K562 (cell line): ENCODE measurements at regions not wholly inside any gene's neighbourhood (a gene's known extent, or its start where the extent isn't known, plus 50 kb on each side); places are given as distances from the start of the nearest gene placed in this dataset.

Experiments
- ATAC-seq: fragments of 200-7000 bp; cut with Tn5 transposase; 3 replicates; pipeline ENCODE4 v1.9.1; 2020; ENCODE audit warnings: moderate library complexity
- BruUV-seq: library from RNA; stranded (reverse); fragments of 400-500 nt; replicated peaks from 2 replicates; lab custom pipeline; 2021; lab: Mats Ljungman, UMichigan
- CTCF ChIA-PET: fragments of 300-600 bp; formaldehyde crosslinking; extraction: SDS; loops from one replicate; lab custom pipeline; 2021; ENCODE audit warnings: low intra/inter-chr PET ratio; lab: Yijun Ruan, JAX
- POLR2A ChIA-PET: fragments of 300-600, 350-650 bp; sonication (Branson Sonifier 250); formaldehyde crosslinking; extraction: SDS; loops from one replicate; lab custom pipeline; 2021; ENCODE audit warnings: antibody characterized with exemption, inconsistent platforms; lab: Yijun Ruan, JAX
- DNase-seq, 4 experiments: peaks; one replicate each; pipeline versions ENCODE4 v3.0.0 to v3.0.0-alpha.2; 2011 to 2018; ENCODE audit warnings: low spot score in 3 of 4, mixed read lengths in 3 of 4; ENCODE audit errors: extremely low read depth in 1 of 4
- FAIRE-seq: peaks from 2 replicates; lab custom pipeline; 2011; peaks lifted over from hg19 to GRCh38; lab: Jason Lieb, UNC
- H2AFZ ChIP-seq: 2 replicates; pipeline ENCODE4 v1.6.0; 2011; ENCODE audit warnings: low read depth, low read length, control low read depth, inconsistent platforms
- H3K27ac ChIP-seq: fragments of 200-600 bp; 3 replicates; pipeline ENCODE4 v1.8.0; 2011; ENCODE audit warnings: low read depth, mild to moderate bottlenecking, control low read depth, inconsistent platforms, low read length, moderate library complexity, mixed read lengths; ENCODE audit errors: extremely low read depth
- H3K27me3 ChIP-seq, 2 experiments: fragments of 300-600 bp in 1 of 2; 2 replicates in 1 of 2; 3 replicates in 1 of 2; pipeline versions ENCODE4 v1.6.0 to v1.8.0; 2011; ENCODE audit warnings: inconsistent platforms in 2 of 2, low read length in 2 of 2, mild to moderate bottlenecking in 1 of 2, mixed read lengths in 1 of 2, moderate library complexity in 1 of 2; ENCODE audit not compliant: control insufficient read depth in 2 of 2, insufficient read depth in 2 of 2
- H3K36me3 ChIP-seq: fragments of 300-600 bp; 3 replicates; pipeline ENCODE4 v1.8.0; 2011; ENCODE audit warnings: mild to moderate bottlenecking, low read length, inconsistent platforms; ENCODE audit not compliant: control insufficient read depth, insufficient read depth
- H3K4me1 ChIP-seq, 2 experiments: fragments of 200-600 bp in 1 of 2; replicated peaks in 1 of 2; 2 replicates in 1 of 2; 3 replicates in 1 of 2; pipeline versions ENCODE4 v1.5.1 to v1.8.0; 2011; ENCODE audit warnings: inconsistent platforms in 2 of 2, low read length in 2 of 2, mild to moderate bottlenecking in 1 of 2, mixed read lengths in 1 of 2, moderate library complexity in 1 of 2; ENCODE audit not compliant: control insufficient read depth in 2 of 2, insufficient read depth in 2 of 2
- H3K4me2 ChIP-seq: 2 replicates; pipeline ENCODE4 v1.6.1; 2011; ENCODE audit warnings: low read length, control low read depth, inconsistent platforms, mixed read lengths; ENCODE audit not compliant: insufficient read depth
- H3K4me3 ChIP-seq: fragments of 200-600 bp; sonication (generic), shearing (Covaris generic); 2 replicates; pipeline ENCODE4 v1.5.1; 2016; ENCODE audit warnings: control low read depth, inconsistent platforms
- H3K79me2 ChIP-seq: fragments of 200-600 bp; 3 replicates; pipeline ENCODE4 v1.8.0; 2011; ENCODE audit warnings: low read length, inconsistent platforms; ENCODE audit not compliant: control insufficient read depth, insufficient read depth
- H3K9ac ChIP-seq, 2 experiments: 2 replicates each; pipeline versions ENCODE4 v1.6.0 to v1.6.1; 2011; ENCODE audit warnings: low read depth in 2 of 2, low read length in 2 of 2, control low read depth in 1 of 2, inconsistent platforms in 1 of 2, mild to moderate bottlenecking in 1 of 2, mixed read lengths in 1 of 2; ENCODE audit not compliant: insufficient read depth in 1 of 2
- H3K9me1 ChIP-seq: one replicate; pipeline ENCODE4 v1.6.0; 2011; ENCODE audit warnings: inconsistent platforms, mild to moderate bottlenecking, low read length, moderate library complexity; ENCODE audit not compliant: control insufficient read depth, insufficient read depth
- H3K9me3 ChIP-seq: replicated peaks from 2 replicates; pipeline ENCODE4 v1.5.1; 2011; ENCODE audit warnings: low read depth, low read length, inconsistent platforms; ENCODE audit not compliant: control insufficient read depth, insufficient read depth
- H4K20me1 ChIP-seq: replicated peaks from 2 replicates; pipeline ENCODE4 v1.6.1; 2011; ENCODE audit warnings: low read length, inconsistent platforms, mixed read lengths; ENCODE audit not compliant: control insufficient read depth, insufficient read depth
- BMI1 ChIP-seq: fragments of 150-350 bp; IDR thresholded peaks from 2 replicates; pipeline ENCODE4 v1.6.1; 2014; ENCODE audit warnings: low read length
- FOS ChIP-seq: IDR thresholded peaks from 3 replicates; pipeline ENCODE4 v1.6.1; 2011; ENCODE audit not compliant: insufficient read length; ENCODE audit errors: extremely low read depth
- HDAC2 ChIP-seq: fragments of 450-650 bp; IDR thresholded peaks from 2 replicates; pipeline ENCODE4 v1.6.1; 2016; ENCODE audit warnings: mild to moderate bottlenecking
- NFE2L1 ChIP-seq: fragments of 450-650 bp; IDR thresholded peaks from 2 replicates; pipeline ENCODE4 v1.6.1; 2016; ENCODE audit warnings: missing genetic modification characterization, low read depth, mild to moderate bottlenecking, missing compliant biosample characterization, moderate library complexity, borderline replicate concordance
- STAT5B ChIP-seq: fragments of 250-450 bp; sonication (Bioruptor Pico); IDR thresholded peaks from 2 replicates; pipeline ENCODE4 v1.8.0; 2021; ENCODE audit warnings: mild to moderate bottlenecking, inconsistent platforms
- TAF9B ChIP-seq: fragments of 450-650 bp; IDR thresholded peaks from 2 replicates; pipeline ENCODE4 v1.6.1; 2018; ENCODE audit warnings: mild to moderate bottlenecking; ENCODE audit not compliant: partially characterized antibody
- VEZF1 ChIP-seq: fragments of 200-800 bp; sonication (Bioruptor generic); IDR thresholded peaks from 2 replicates; pipeline ENCODE4 v1.6.1; 2017; ENCODE audit warnings: missing genetic modification characterization, missing compliant biosample characterization
- ZC3H8 ChIP-seq: fragments of 450-650 bp; IDR thresholded peaks from 2 replicates; pipeline ENCODE4 v1.6.1; 2017
- ZNF224 ChIP-seq: sonication (generic); formaldehyde crosslinking; IDR thresholded peaks from 2 replicates; pipeline ENCODE4 v1.8.0; 2022; ENCODE audit warnings: mild to moderate bottlenecking, missing genetic modification reagents
- ZNF436 ChIP-seq: fragments of 250-450, 450-650 bp; sonication (Bioruptor Pico); formaldehyde crosslinking; IDR thresholded peaks from 2 replicates; pipeline ENCODE4 v1.7.0; 2020; ENCODE audit warnings: mild to moderate bottlenecking
- ZNF589 ChIP-seq: fragments of 200-800 bp; sonication (Bioruptor generic); IDR thresholded peaks from 2 replicates; pipeline ENCODE4 v1.6.1; 2016; ENCODE audit warnings: low read depth, missing genetic modification characterization, missing compliant biosample characterization
- ZNF707 ChIP-seq: fragments of 250-450 bp; sonication (Bioruptor Pico); conservative IDR thresholded peaks from 2 replicates; pipeline ENCODE4 v1.8.0; 2022; ENCODE audit warnings: inconsistent platforms, mild to moderate bottlenecking, moderate library complexity
- WGBS: fragments of 100-300 bp; shearing (Covaris generic); methylation state at CpG from one replicate; pipeline ENCODE4 v1.1.6; 2016; ENCODE audit warnings: low coverage, mixed read lengths; ENCODE audit not compliant: insufficient coverage; ENCODE audit errors: missing lambda C conversion rate; 5-methylcytosine and 5-hydroxymethylcytosine counted together
- in situ Hi-C: fragments of 300-500 bp; cut with MboI; formaldehyde crosslinking; loops from 4 replicates; pipeline ENCODE4 v1.15.0; 2018; ENCODE audit warnings: inconsistent platforms, mixed read lengths
- intact Hi-C: fragments of 100-400 bp; cut with micrococcal nuclease; formaldehyde crosslinking; loops from 2 replicates; pipeline ENCODE4 v1.14.2; 2022
- TF ChIP-seq, protein P1 (sequence below), 2 experiments: fragments of 450-650 bp in 1 of 2; sonication (generic) in 1 of 2; formaldehyde crosslinking in 1 of 2; IDR thresholded peaks in 1 of 2; conservative IDR thresholded peaks in 1 of 2; 2 replicates each; pipeline versions ENCODE4 v1.6.1 to v1.8.1; 2016 to 2023; ENCODE audit warnings: mild to moderate bottlenecking in 2 of 2, moderate library complexity in 2 of 2, inconsistent platforms in 1 of 2, missing genetic modification reagents in 1 of 2
- TF ChIP-seq, protein P2 (sequence below): fragments of 250-450 bp; sonication (Bioruptor Pico); IDR thresholded peaks from 2 replicates; pipeline ENCODE4 v1.8.0; 2021; ENCODE audit warnings: mild to moderate bottlenecking, moderate library complexity

- H3K36me3 ChIP-seq: no peaks in the 10 kb centered on the region
- H3K79me2 ChIP-seq: no peaks in the 10 kb centered on the region
- ChIA-PET CTCF (no interaction called here), POLR2A (no interaction called here)
- BruUV-seq: no TSS peak
- H3K27me3 ChIP-seq: no peaks in the 10 kb centered on the region
- DNase-seq (no peak), FAIRE-seq (no peak), ATAC-seq (no peak)
- H3K4me2 ChIP-seq: no peak overlapping the region
- no peak overlapping the region for H3K4me3 ChIP-seq
- no peak overlapping the region for H3K27ac ChIP-seq
- H3K4me1 ChIP-seq: no peaks in the 10 kb centered on the region
- H3K9me3 ChIP-seq: 0 out of 2 replicates have a peak, but pooled peaks cover 2% of the 10 kb centered on the region
- H3K9ac ChIP-seq: no peak overlapping the region
- TF ChIP-seq NFE2L1 (tag): no peak
- no peak for TF ChIP-seq TAF9B
- no peak for TF ChIP-seq STAT5B (CRISPR knock-in tag)
- TF ChIP-seq BMI1: no peak
- TF ChIP-seq FOS: no peak
- TF ChIP-seq, protein P1, sequence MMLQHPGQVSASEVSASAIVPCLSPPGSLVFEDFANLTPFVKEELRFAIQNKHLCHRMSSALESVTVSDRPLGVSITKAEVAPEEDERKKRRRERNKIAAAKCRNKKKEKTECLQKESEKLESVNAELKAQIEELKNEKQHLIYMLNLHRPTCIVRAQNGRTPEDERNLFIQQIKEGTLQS (IDR thresholded peaks at IDR 0.05): no peak
- TF ChIP-seq, protein P1 (CRISPR knock-in tag; conservative IDR thresholded peaks at IDR 0.05): no peak
- TF ChIP-seq ZNF589 (CRISPR knock-in tag): no peak
- TF ChIP-seq, protein P2, sequence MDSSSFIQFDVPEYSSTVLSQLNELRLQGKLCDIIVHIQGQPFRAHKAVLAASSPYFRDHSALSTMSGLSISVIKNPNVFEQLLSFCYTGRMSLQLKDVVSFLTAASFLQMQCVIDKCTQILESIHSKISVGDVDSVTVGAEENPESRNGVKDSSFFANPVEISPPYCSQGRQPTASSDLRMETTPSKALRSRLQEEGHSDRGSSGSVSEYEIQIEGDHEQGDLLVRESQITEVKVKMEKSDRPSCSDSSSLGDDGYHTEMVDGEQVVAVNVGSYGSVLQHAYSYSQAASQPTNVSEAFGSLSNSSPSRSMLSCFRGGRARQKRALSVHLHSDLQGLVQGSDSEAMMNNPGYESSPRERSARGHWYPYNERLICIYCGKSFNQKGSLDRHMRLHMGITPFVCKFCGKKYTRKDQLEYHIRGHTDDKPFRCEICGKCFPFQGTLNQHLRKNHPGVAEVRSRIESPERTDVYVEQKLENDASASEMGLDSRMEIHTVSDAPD (CRISPR knock-in tag): no peak
- no peak for TF ChIP-seq HDAC2
- TF ChIP-seq ZNF436: no peak
- no peak for TF ChIP-seq ZNF224 (CRISPR knock-in tag)
- no peak for TF ChIP-seq VEZF1 (CRISPR knock-in tag)
- no peak for TF ChIP-seq ZC3H8
- no peak for TF ChIP-seq ZNF707 (CRISPR knock-in tag)
- H2AFZ ChIP-seq: no peak overlapping the region
- no peaks in the 10 kb centered on the region for H4K20me1 ChIP-seq
- WGBS: 0% methylated on average over 1 of the region's 1 CpG
- intact Hi-C loops: no loop called here
- H3K9me1 ChIP-seq: no peaks in the 10 kb centered on the region
- in situ Hi-C loops: no loop called here
Observed at GRCh38 chr1:97014426-97014825, 292.8 kb downstream of the PTBP2 start.
